Caco-2 (cell line): ENCODE measurements at regions not wholly inside any gene's neighbourhood (a gene's known extent, or its start where the extent isn't known, plus 50 kb on each side); places are given as distances from the start of the nearest gene placed in this dataset.
A peak's percentile ranks its signal among the peaks of the same experiment; 100 is the strongest.

Experiments
- BruUV-seq: library from RNA; stranded (reverse); fragments of 400-500 nt; replicated peaks from 2 replicates; lab custom pipeline; 2021; lab: Mats Ljungman, UMichigan
- CTCF ChIA-PET: fragments of 300-600 bp; sonication (Branson Sonifier 250); formaldehyde crosslinking; loops from one replicate; lab custom pipeline; 2022; ENCODE audit warnings: antibody characterized with exemption; lab: Charles Lee
- POLR2A ChIA-PET: fragments of 300-600 bp; sonication (Branson Sonifier 250); formaldehyde crosslinking; loops from one replicate; lab custom pipeline; 2022; ENCODE audit warnings: antibody characterized with exemption; lab: Charles Lee
- DNase-seq, 2 experiments: peaks; one replicate each; pipeline versions ENCODE4 v3.0.0 to v3.0.0-alpha.2; 2020 to 2022
- H3K27me3 ChIP-seq: replicated peaks from 2 replicates; pipeline ENCODE4 v1.6.0; 2011; ENCODE audit warnings: low read length; ENCODE audit not compliant: control insufficient read depth, insufficient read depth
- H3K36me3 ChIP-seq: 2 replicates; pipeline ENCODE4 v1.5.1; 2011; ENCODE audit warnings: low read length; ENCODE audit not compliant: control insufficient read depth, insufficient read depth
- H3K4me1 ChIP-seq: fragments of 250-450 bp; sonication (Bioruptor Pico); 2 replicates; pipeline ENCODE4 v1.5.1; 2020; ENCODE audit warnings: mild to moderate bottlenecking
- H3K4me3 ChIP-seq: 2 replicates; pipeline ENCODE4 v1.5.1; 2011; ENCODE audit warnings: low read depth, mild to moderate bottlenecking, control low read depth, low read length
- H3K9me3 ChIP-seq: fragments of 250-450 bp; sonication (Bioruptor Pico); 2 replicates; pipeline ENCODE4 v1.5.1; 2020; ENCODE audit warnings: mild to moderate bottlenecking, moderate library complexity
- H3K27ac Mint-ChIP-seq: one replicate; pipeline ENCODE4 v1.8.0; 2022; ENCODE audit warnings: mixed read lengths; ENCODE audit not compliant: unreplicated experiment
- H3K27me3 Mint-ChIP-seq: one replicate; pipeline ENCODE4 v1.8.0; 2022; ENCODE audit warnings: mixed read lengths; ENCODE audit not compliant: insufficient read depth, unreplicated experiment
- H3K36me3 Mint-ChIP-seq: one replicate; pipeline ENCODE4 v1.8.0; 2022; ENCODE audit warnings: mild to moderate bottlenecking, mixed read lengths; ENCODE audit not compliant: insufficient read depth, unreplicated experiment
- H3K4me1 Mint-ChIP-seq: one replicate; pipeline ENCODE4 v1.8.0; 2022; ENCODE audit warnings: low read depth, mixed read lengths; ENCODE audit not compliant: unreplicated experiment
- H3K4me3 Mint-ChIP-seq: one replicate; pipeline ENCODE4 v1.8.0; 2022; ENCODE audit warnings: mild to moderate bottlenecking, moderate library complexity, mixed read lengths; ENCODE audit not compliant: unreplicated experiment
- H3K9me3 Mint-ChIP-seq: one replicate; pipeline ENCODE4 v1.8.0; 2022; ENCODE audit warnings: mixed read lengths; ENCODE audit not compliant: unreplicated experiment
- CTCF ChIP-seq, 2 experiments: fragments of 200-600 bp in 1 of 2; IDR thresholded peaks; 1 replicate in 1 of 2; 2 replicates in 1 of 2; pipeline versions ENCODE4 v1.5.1 to v1.8.0; 2011 to 2022; ENCODE audit warnings: antibody characterized with exemption in 1 of 2, control low read depth in 1 of 2, inconsistent platforms in 1 of 2, low read depth in 1 of 2, low read length in 1 of 2, mild to moderate bottlenecking in 1 of 2, moderate library complexity in 1 of 2; ENCODE audit not compliant: insufficient read depth in 1 of 2, severe bottlenecking in 1 of 2, unreplicated experiment in 1 of 2
- intact Hi-C: fragments of 100-400 bp; cut with micrococcal nuclease; formaldehyde crosslinking; loops from one replicate; pipeline ENCODE4 v1.10.0; 2022; ENCODE audit not compliant: unreplicated experiment

GRCh38 chr18:70429847-70430500 is 141.1 kb downstream of the SOCS6 start:
- Mint-ChIP-seq H3K4me1 (peaks cover 7% of the 10 kb centered on the region), H3K36me3 (peaks cover 17% of the 10 kb centered on the region), H3K27ac (peak overlapping the region; percentile 48), H3K27me3 (no peaks in the 10 kb centered on the region), H3K4me3 (peak overlapping the region; percentile 6), H3K9me3 (no peaks in the 10 kb centered on the region)
- H3K27me3 ChIP-seq: no peaks in the 10 kb centered on the region
- CTCF ChIA-PET: no interaction called here
- intact Hi-C loops: loop anchor here (5.0 kb wide), 3 partner anchors 98 to 138 kb away; no protein-coding TSS in a partner anchor
- peaks cover 54% of the 10 kb centered on the region for H3K4me1 ChIP-seq
- no peak for DNase-seq
- no peak overlapping the region for H3K4me3 ChIP-seq
- no TSS peak for BruUV-seq
- no peaks in the 10 kb centered on the region for H3K36me3 ChIP-seq
- TF ChIP-seq CTCF (IDR thresholded peaks at IDR 0.05; ENCODE audit: insufficient read depth in 1 of 2, low read depth in 1 of 2, low read length in 1 of 2, severe bottlenecking in 1 of 2, unreplicated experiment in 1 of 2): no peak
- H3K9me3 ChIP-seq: no peaks in the 10 kb centered on the region
- POLR2A ChIA-PET: interaction anchor here (0.8 kb wide), 1 partner anchor 49 kb away, joined by 6 read pairs; no protein-coding TSS in a partner anchor

- H3K36me3 ChIP-seq: no peaks in the 10 kb centered on the region
- no peaks in the 10 kb centered on the region for H3K27me3 Mint-ChIP-seq
- POLR2A ChIA-PET: no interaction called here
- no TSS peak for BruUV-seq
- CTCF ChIA-PET: no interaction called here
- peaks cover 13% of the 10 kb centered on the region for H3K36me3 Mint-ChIP-seq
- H3K4me3 ChIP-seq: no peak overlapping the region
- DNase-seq: no peak
- H3K4me3 Mint-ChIP-seq: no peak overlapping the region
- H3K4me1 Mint-ChIP-seq: peaks cover 7% of the 10 kb centered on the region
- no peaks in the 10 kb centered on the region for H3K9me3 Mint-ChIP-seq
- peak overlapping the region; percentile 48 for H3K27ac Mint-ChIP-seq
- H3K4me1 ChIP-seq: peaks cover 49% of the 10 kb centered on the region
- TF ChIP-seq CTCF (IDR thresholded peaks at IDR 0.05; ENCODE audit: insufficient read depth in 1 of 2, low read depth in 1 of 2, low read length in 1 of 2, severe bottlenecking in 1 of 2, unreplicated experiment in 1 of 2): no peak
- H3K9me3 ChIP-seq: no peaks in the 10 kb centered on the region
- H3K27me3 ChIP-seq: no peaks in the 10 kb centered on the region
- intact Hi-C loops: no loop called here
Measured at GRCh38 chr18:70428439-70428838, 139.6 kb downstream of the SOCS6 start.

- H3K9me3 ChIP-seq: no peaks in the 10 kb centered on the region
- no peak for DNase-seq
- no TSS peak for BruUV-seq
- no peaks in the 10 kb centered on the region for H3K36me3 ChIP-seq
- ChIA-PET CTCF (no interaction called here), POLR2A (no interaction called here)
- H3K27me3 ChIP-seq: no peaks in the 10 kb centered on the region
- H3K4me3 ChIP-seq: no peak overlapping the region
- intact Hi-C loops: no loop called here
- peaks cover 41% of the 10 kb centered on the region for H3K4me1 ChIP-seq
- Mint-ChIP-seq H3K9me3 (no peaks in the 10 kb centered on the region), H3K4me1 (peaks cover 13% of the 10 kb centered on the region), H3K36me3 (peaks cover 9% of the 10 kb centered on the region), H3K4me3 (no peak overlapping the region), H3K27me3 (no peaks in the 10 kb centered on the region), H3K27ac (no peak overlapping the region)
- no peak for TF ChIP-seq CTCF (IDR thresholded peaks at IDR 0.05; ENCODE audit: insufficient read depth in 1 of 2, low read depth in 1 of 2, low read length in 1 of 2, severe bottlenecking in 1 of 2, unreplicated experiment in 1 of 2)
Measured at GRCh38 chr18:70426818-70427217, 138.0 kb downstream of the SOCS6 start.
